ENCODE measurements at regions not wholly inside any gene's neighbourhood (a gene's known extent, or its start where the extent isn't known, plus 50 kb on each side); places are given as distances from the start of the nearest gene placed in this dataset.
"Not testable (repeated sequence)": the region's sequence is repeated elsewhere in the genome, so short reads cannot be mapped to it uniquely, and the experiment has no call there.

GRCh38 chr2:239550357-239550756, 149.5 kb upstream of the HDAC4 start:
- H3K36me3 Mint-ChIP-seq (ENCODE audit: insufficient read depth, unreplicated experiment): no peaks in the 10 kb centered on the region
- H3K4me1 Mint-ChIP-seq (ENCODE audit: low read depth, unreplicated experiment): no peaks in the 10 kb centered on the region
- intact Hi-C loops (cut with micrococcal nuclease; ENCODE audit: unreplicated experiment): no loop called here
- no TSS peak for BruUV-seq (replicated peaks)
- peaks cover 70% of the 10 kb centered on the region for H3K27me3 Mint-ChIP-seq (ENCODE audit: unreplicated experiment)
- H3K27ac Mint-ChIP-seq (ENCODE audit: unreplicated experiment): no peak overlapping the region
- no peaks in the 10 kb centered on the region for H3K9me3 Mint-ChIP-seq (ENCODE audit: low read depth, unreplicated experiment)
- H3K4me3 Mint-ChIP-seq (ENCODE audit: low read depth, unreplicated experiment): no peak overlapping the region
- CTCF ChIA-PET: interaction anchor here (0.7 kb wide), 1 partner anchor 19 kb away, joined by 3 read pairs; no protein-coding TSS in a partner anchor
- TF ChIP-seq, protein P1, sequence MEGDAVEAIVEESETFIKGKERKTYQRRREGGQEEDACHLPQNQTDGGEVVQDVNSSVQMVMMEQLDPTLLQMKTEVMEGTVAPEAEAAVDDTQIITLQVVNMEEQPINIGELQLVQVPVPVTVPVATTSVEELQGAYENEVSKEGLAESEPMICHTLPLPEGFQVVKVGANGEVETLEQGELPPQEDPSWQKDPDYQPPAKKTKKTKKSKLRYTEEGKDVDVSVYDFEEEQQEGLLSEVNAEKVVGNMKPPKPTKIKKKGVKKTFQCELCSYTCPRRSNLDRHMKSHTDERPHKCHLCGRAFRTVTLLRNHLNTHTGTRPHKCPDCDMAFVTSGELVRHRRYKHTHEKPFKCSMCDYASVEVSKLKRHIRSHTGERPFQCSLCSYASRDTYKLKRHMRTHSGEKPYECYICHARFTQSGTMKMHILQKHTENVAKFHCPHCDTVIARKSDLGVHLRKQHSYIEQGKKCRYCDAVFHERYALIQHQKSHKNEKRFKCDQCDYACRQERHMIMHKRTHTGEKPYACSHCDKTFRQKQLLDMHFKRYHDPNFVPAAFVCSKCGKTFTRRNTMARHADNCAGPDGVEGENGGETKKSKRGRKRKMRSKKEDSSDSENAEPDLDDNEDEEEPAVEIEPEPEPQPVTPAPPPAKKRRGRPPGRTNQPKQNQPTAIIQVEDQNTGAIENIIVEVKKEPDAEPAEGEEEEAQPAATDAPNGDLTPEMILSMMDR (IDR thresholded peaks at IDR 0.05; ENCODE audit: unreplicated experiment): no peak
- DNase-seq: no peak

DNA sequence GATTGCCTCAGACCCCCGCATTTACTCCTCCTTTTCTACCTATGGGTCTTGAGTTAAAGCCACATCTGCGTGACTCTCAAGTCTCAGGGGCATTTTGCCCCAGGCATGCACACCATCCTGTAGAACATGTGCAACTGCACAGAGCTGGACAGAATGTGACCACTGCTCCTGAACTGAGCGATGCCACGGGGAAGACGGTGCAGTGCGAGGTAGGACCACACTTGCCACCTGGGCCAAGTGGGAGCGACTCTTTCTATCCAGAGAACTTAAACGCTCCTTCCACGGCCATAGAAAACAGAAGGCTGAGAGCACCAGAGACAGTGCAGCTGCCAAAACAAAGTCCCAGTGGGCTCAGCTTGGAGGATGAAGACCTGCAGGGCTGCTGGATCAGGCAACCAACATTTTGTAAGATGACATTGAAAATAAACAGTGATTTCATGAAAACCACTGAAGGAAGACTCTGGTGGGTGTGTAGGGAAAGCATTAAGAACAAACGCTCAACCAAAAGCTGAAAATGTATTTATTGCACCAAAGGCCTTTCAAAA, 149.0 kb upstream of the HDAC4 start:
- Mint-ChIP-seq H3K27ac (ENCODE audit: unreplicated experiment) (no peak overlapping the region), H3K9me3 (ENCODE audit: low read depth, unreplicated experiment) (no peaks in the 10 kb centered on the region), H3K36me3 (ENCODE audit: insufficient read depth, unreplicated experiment) (no peaks in the 10 kb centered on the region), H3K4me3 (ENCODE audit: low read depth, unreplicated experiment) (no peak overlapping the region), H3K4me1 (ENCODE audit: low read depth, unreplicated experiment) (no peaks in the 10 kb centered on the region), H3K27me3 (ENCODE audit: unreplicated experiment) (peaks cover 70% of the 10 kb centered on the region)
- DNase-seq: no peak
- BruUV-seq (replicated peaks): no TSS peak
- TF ChIP-seq, protein P1 (IDR thresholded peaks at IDR 0.05; ENCODE audit: unreplicated experiment): no peak
- intact Hi-C loops (cut with micrococcal nuclease; ENCODE audit: unreplicated experiment): no loop called here
- CTCF ChIA-PET: no interaction called here

DNA sequence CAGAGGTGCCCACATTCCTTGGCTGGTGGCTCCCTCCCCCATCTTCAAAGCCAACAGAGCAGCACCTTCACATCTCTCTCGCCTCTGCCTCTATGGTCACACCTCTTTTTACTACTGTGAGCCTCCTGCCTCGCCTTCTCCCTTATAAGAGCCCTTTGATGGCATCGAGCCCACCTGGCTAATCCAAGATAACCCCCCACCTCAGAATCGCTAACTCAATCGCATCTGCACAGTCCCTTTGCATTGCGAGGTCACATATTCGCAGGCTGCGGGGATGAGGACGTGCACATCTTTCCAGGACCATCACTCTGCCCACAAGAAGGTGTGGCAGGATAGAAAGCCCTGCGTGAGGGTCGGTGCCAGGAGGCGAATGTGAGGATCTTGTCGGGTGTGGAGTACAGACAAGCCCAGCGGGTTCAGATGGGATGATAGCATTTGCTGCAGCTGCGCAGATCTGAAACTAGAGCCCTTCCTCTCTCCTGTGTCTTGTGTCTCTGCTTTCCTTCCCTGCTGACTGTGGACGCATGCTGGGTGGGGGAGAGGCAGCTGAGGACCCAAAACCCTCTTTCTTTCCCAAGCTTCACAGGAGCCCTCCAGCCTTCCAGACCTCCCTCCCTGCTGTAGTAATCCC, 148.3 kb upstream of the HDAC4 start:
- H3K27me3 Mint-ChIP-seq (ENCODE audit: unreplicated experiment): peaks cover 70% of the 10 kb centered on the region
- TF ChIP-seq, protein P1 (IDR thresholded peaks at IDR 0.05; ENCODE audit: unreplicated experiment): no peak
- no peak overlapping the region for H3K27ac Mint-ChIP-seq (ENCODE audit: unreplicated experiment)
- intact Hi-C loops (cut with micrococcal nuclease; ENCODE audit: unreplicated experiment): no loop called here
- no peaks in the 10 kb centered on the region for H3K36me3 Mint-ChIP-seq (ENCODE audit: insufficient read depth, unreplicated experiment)
- DNase-seq: no peak
- BruUV-seq (replicated peaks): no TSS peak
- H3K4me1 Mint-ChIP-seq (ENCODE audit: low read depth, unreplicated experiment): no peaks in the 10 kb centered on the region
- no peaks in the 10 kb centered on the region for H3K9me3 Mint-ChIP-seq (ENCODE audit: low read depth, unreplicated experiment)
- no peak overlapping the region for H3K4me3 Mint-ChIP-seq (ENCODE audit: low read depth, unreplicated experiment)
- CTCF ChIA-PET: no interaction called here

DNA sequence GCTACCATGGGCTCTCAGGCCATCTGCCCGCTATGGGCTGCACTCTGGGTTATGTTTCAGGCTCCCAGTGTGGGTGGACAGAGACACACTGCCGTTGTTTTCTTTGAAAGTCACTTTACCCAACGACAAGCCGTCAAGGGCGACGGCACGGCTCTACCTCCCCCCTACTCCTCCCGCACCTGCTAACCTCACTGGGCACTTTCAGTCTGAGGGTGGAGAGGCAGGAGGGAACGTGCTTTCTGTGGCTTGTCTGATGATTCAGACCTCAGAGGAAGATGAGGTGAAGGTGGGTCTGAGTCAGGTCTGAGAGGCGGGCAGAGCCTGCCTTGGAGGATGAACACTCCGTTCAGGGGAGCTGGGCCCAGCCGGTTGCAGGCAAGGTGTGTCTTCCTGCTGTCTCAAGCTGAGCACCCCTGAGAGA, 147.6 kb upstream of the HDAC4 start:
- H3K4me3 Mint-ChIP-seq (ENCODE audit: low read depth, unreplicated experiment): no peak overlapping the region
- no peak overlapping the region for H3K27ac Mint-ChIP-seq (ENCODE audit: unreplicated experiment)
- H3K27me3 Mint-ChIP-seq (ENCODE audit: unreplicated experiment): peaks cover 67% of the 10 kb centered on the region
- no peaks in the 10 kb centered on the region for H3K4me1 Mint-ChIP-seq (ENCODE audit: low read depth, unreplicated experiment)
- no peak for DNase-seq
- no peaks in the 10 kb centered on the region for H3K36me3 Mint-ChIP-seq (ENCODE audit: insufficient read depth, unreplicated experiment)
- H3K9me3 Mint-ChIP-seq (ENCODE audit: low read depth, unreplicated experiment): no peaks in the 10 kb centered on the region
- intact Hi-C loops (cut with micrococcal nuclease; ENCODE audit: unreplicated experiment): no loop called here
- TF ChIP-seq, protein P1 (IDR thresholded peaks at IDR 0.05; ENCODE audit: unreplicated experiment): no peak
- no TSS peak for BruUV-seq (replicated peaks)
- CTCF ChIA-PET: no interaction called here

- DNase-seq; H3K36me3 Mint-ChIP-seq (ENCODE audit: insufficient read depth, unreplicated experiment); H3K27ac Mint-ChIP-seq (ENCODE audit: unreplicated experiment); CTCF ChIA-PET; H3K9me3 Mint-ChIP-seq (ENCODE audit: low read depth, unreplicated experiment); H3K4me1 Mint-ChIP-seq (ENCODE audit: low read depth, unreplicated experiment); BruUV-seq (replicated peaks); intact Hi-C loops (cut with micrococcal nuclease; ENCODE audit: unreplicated experiment); H3K4me3 Mint-ChIP-seq (ENCODE audit: low read depth, unreplicated experiment): not testable (repeated sequence)
- H3K27me3 Mint-ChIP-seq (ENCODE audit: unreplicated experiment): peaks cover 69% of the 10 kb centered on the region
These were observed 146.3 kb upstream of the HDAC4 start for GRCh38 chr2:239547140-239547539.
